Loucy (cell line): ENCODE measurements at regions not wholly inside any gene's neighbourhood (a gene's known extent, or its start where the extent isn't known, plus 50 kb on each side); places are given as distances from the start of the nearest gene placed in this dataset.

Experiments used
- H2AFZ ChIP-seq: fragments of 200-600 bp; sonication (generic); 2 replicates; pipeline ENCODE4 v1.6.0; 2016; ENCODE audit warnings: antibody characterized with exemption, mild to moderate bottlenecking, low read length, moderate library complexity
- H3F3A ChIP-seq: fragments of 200-600 bp; 2 replicates; pipeline ENCODE4 v1.6.0; 2016; ENCODE audit warnings: antibody characterized with exemption, low read depth, mild to moderate bottlenecking
- H3K27me3 ChIP-seq: fragments of 200-600 bp; sonication (generic); 2 replicates; pipeline ENCODE4 v1.6.1; 2014; ENCODE audit warnings: low read length, mild to moderate bottlenecking; ENCODE audit not compliant: insufficient read depth, poor library complexity, severe bottlenecking
- H3K36me3 ChIP-seq: fragments of 200-600 bp; sonication (generic); 2 replicates; pipeline ENCODE4 v1.6.1; 2016; ENCODE audit warnings: low read length; ENCODE audit not compliant: insufficient read depth
- H3K4me1 ChIP-seq: fragments of 200-600 bp; sonication (generic); 2 replicates; pipeline ENCODE4 v1.5.1; 2014; ENCODE audit warnings: low read length, mild to moderate bottlenecking; ENCODE audit not compliant: insufficient read depth, poor library complexity, severe bottlenecking
- H3K4me2 ChIP-seq: fragments of 200-600 bp; sonication (generic); 2 replicates; pipeline ENCODE4 v1.6.0; 2014; ENCODE audit warnings: antibody characterized with exemption, low read length, low read depth, mild to moderate bottlenecking; ENCODE audit not compliant: poor library complexity, severe bottlenecking
- H3K4me3 ChIP-seq: fragments of 200-600 bp; sonication (generic); 2 replicates; pipeline ENCODE4 v1.5.1; 2014; ENCODE audit warnings: low read length, mild to moderate bottlenecking, mixed read lengths; ENCODE audit not compliant: poor library complexity, severe bottlenecking
- H3K79me2 ChIP-seq: fragments of 200-600 bp; sonication (generic); 2 replicates; pipeline ENCODE4 v1.6.1; 2014; ENCODE audit warnings: low read length; ENCODE audit not compliant: insufficient read depth
- H3K9ac ChIP-seq: fragments of 200-600 bp; sonication (generic); 2 replicates; pipeline ENCODE4 v1.6.0; 2014; ENCODE audit warnings: mild to moderate bottlenecking, low read depth, low read length, moderate library complexity; ENCODE audit not compliant: poor library complexity, severe bottlenecking
- H3K9me2 ChIP-seq: fragments of 200-600 bp; sonication (generic); replicated peaks from 2 replicates; pipeline ENCODE4 v1.6.1; 2016; ENCODE audit warnings: low read depth, low read length, mixed read lengths
- H3K9me3 ChIP-seq: fragments of 200-600 bp; sonication (generic); 2 replicates; pipeline ENCODE4 v1.6.1; 2014; ENCODE audit warnings: mild to moderate bottlenecking, antibody characterized with exemption, low read length, low read depth; ENCODE audit not compliant: insufficient read depth
- H4K20me1 ChIP-seq: fragments of 200-600 bp; sonication (generic); 2 replicates; pipeline ENCODE4 v1.6.0; 2014; ENCODE audit warnings: antibody characterized with exemption, low read length, mild to moderate bottlenecking; ENCODE audit not compliant: insufficient read depth, poor library complexity, severe bottlenecking
- CTCF ChIP-seq: fragments of 200-600 bp; sonication (generic); conservative IDR thresholded peaks from 2 replicates; pipeline ENCODE4 v1.5.1; 2014; ENCODE audit warnings: mild to moderate bottlenecking, antibody characterized with exemption, low read length
- EZH2phosphoT487 ChIP-seq: fragments of 200-600 bp; IDR thresholded peaks from 2 replicates; pipeline ENCODE4 v1.6.1; 2018; ENCODE audit warnings: antibody characterized with exemption, mild to moderate bottlenecking, moderate library complexity, borderline replicate concordance

GRCh38 chr15:52997123-52997522 lies 207.0 kb upstream of the ONECUT1 start:
- no peak overlapping the region for H3K9ac ChIP-seq
- H3K4me1 ChIP-seq: no peaks in the 10 kb centered on the region
- H3K79me2 ChIP-seq: no peaks in the 10 kb centered on the region
- H4K20me1 ChIP-seq: no peaks in the 10 kb centered on the region
- TF ChIP-seq EZH2phosphoT487: no peak
- TF ChIP-seq CTCF: no peak
- H3K36me3 ChIP-seq: no peaks in the 10 kb centered on the region
- no peak overlapping the region for H2AFZ ChIP-seq
- H3K27me3 ChIP-seq: no peaks in the 10 kb centered on the region
- no peaks in the 10 kb centered on the region for H3K9me2 ChIP-seq
- H3K9me3 ChIP-seq: no peaks in the 10 kb centered on the region; the same call in 1 of the 2 replicates
- no peak overlapping the region for H3K4me3 ChIP-seq
- H3K4me2 ChIP-seq: no peak overlapping the region
- no peaks in the 10 kb centered on the region for H3F3A ChIP-seq

- H3K4me3 ChIP-seq: no peak overlapping the region
- H4K20me1 ChIP-seq: no peaks in the 10 kb centered on the region
- H3K9ac ChIP-seq: no peak overlapping the region
- no peaks in the 10 kb centered on the region for H3K79me2 ChIP-seq
- H3K27me3 ChIP-seq: no peaks in the 10 kb centered on the region
- H3K36me3 ChIP-seq: no peaks in the 10 kb centered on the region
- H3K9me2 ChIP-seq: no peaks in the 10 kb centered on the region
- no peaks in the 10 kb centered on the region for H3K4me1 ChIP-seq
- no peak overlapping the region for H2AFZ ChIP-seq
- H3F3A ChIP-seq: no peaks in the 10 kb centered on the region
- no peaks in the 10 kb centered on the region; the same call in 1 of the 2 replicates for H3K9me3 ChIP-seq
- TF ChIP-seq EZH2phosphoT487: no peak
- no peak for TF ChIP-seq CTCF
- no peak overlapping the region for H3K4me2 ChIP-seq
Measured at GRCh38 chr15:52994290-52994689, 204.2 kb upstream of the ONECUT1 start.

DNA sequence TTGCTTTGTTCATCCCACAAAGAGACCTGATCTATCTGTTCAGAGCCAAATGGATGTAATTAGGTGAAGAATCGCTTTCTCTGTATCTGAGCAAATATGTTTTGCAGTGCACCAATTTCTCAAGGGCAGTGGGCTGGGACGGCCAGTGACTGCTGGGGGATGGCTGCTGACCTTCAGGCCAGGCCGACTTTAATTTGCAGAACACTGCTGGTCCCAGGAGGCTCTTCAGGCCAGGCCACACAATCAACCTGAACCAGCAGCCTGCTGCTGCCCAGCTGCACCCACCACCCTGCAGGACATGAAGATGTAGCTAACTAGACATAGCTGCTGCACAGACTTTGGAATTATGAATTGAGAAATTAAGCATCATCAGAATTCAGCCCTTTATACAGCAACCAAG lies 194.4 kb upstream of the ONECUT1 start:
- TF ChIP-seq EZH2phosphoT487 (no peak), CTCF (no peak)
- Histone ChIP-seq H3K4me2 (no peak overlapping the region), H3K27me3 (no peaks in the 10 kb centered on the region)

More for the DNA sequence above, 194.4 kb upstream of the ONECUT1 start:
- H3K36me3 ChIP-seq: no peaks in the 10 kb centered on the region
- H3K79me2 ChIP-seq: no peaks in the 10 kb centered on the region
- peaks cover 5% of the 10 kb centered on the region for H3K4me1 ChIP-seq
- no peaks in the 10 kb centered on the region for H4K20me1 ChIP-seq
- no peak overlapping the region for H2AFZ ChIP-seq
- no peaks in the 10 kb centered on the region for H3F3A ChIP-seq
- no peaks in the 10 kb centered on the region for H3K9me2 ChIP-seq
- H3K9me3 ChIP-seq: no peaks in the 10 kb centered on the region
- no peak overlapping the region for H3K9ac ChIP-seq
- no peak overlapping the region for H3K4me3 ChIP-seq
